Activated CD4-positive, alpha-beta T cell treated with anti-CD3 and anti-CD28 coated beads, Interleukin-2, amount 10 ng/mL, durations not matched to agents 7 days and 5 days (primary cell): ENCODE measurements at regions not wholly inside any gene's neighbourhood (a gene's known extent, or its start where the extent isn't known, plus 50 kb on each side); places are given as distances from the start of the nearest gene placed in this dataset.

Experiments used
- CTCF ChIA-PET: fragments of 350-600 bp; sonication (Branson Sonifier 250); formaldehyde crosslinking; loops from one replicate; lab custom pipeline; 2021; ENCODE audit warnings: antibody characterized with exemption; lab: Charles Lee
- POLR2A ChIA-PET: fragments of 350-600 bp; sonication (Branson Sonifier 250); formaldehyde crosslinking; loops from one replicate; lab custom pipeline; 2021; ENCODE audit warnings: antibody characterized with exemption; lab: Charles Lee
- DNase-seq: peaks from one replicate; pipeline ENCODE4 v3.0.0-alpha.2; 2020
- H3K27ac Mint-ChIP-seq: one replicate; pipeline ENCODE4 v1.8.0; 2021; ENCODE audit warnings: mild to moderate bottlenecking, moderate library complexity, mixed read lengths
- H3K27me3 Mint-ChIP-seq: one replicate; pipeline ENCODE4 v1.8.0; 2021; ENCODE audit warnings: mixed read lengths
- H3K36me3 Mint-ChIP-seq: one replicate; pipeline ENCODE4 v1.8.0; 2021; ENCODE audit warnings: low read depth, mixed read lengths
- H3K4me1 Mint-ChIP-seq: one replicate; pipeline ENCODE4 v1.8.0; 2021; ENCODE audit warnings: mixed read lengths
- H3K4me3 Mint-ChIP-seq: one replicate; pipeline ENCODE4 v1.8.0; 2021; ENCODE audit warnings: mild to moderate bottlenecking, moderate library complexity, mixed read lengths
- H3K9me3 Mint-ChIP-seq: one replicate; pipeline ENCODE4 v1.8.0; 2021; ENCODE audit warnings: mixed read lengths

DNA sequence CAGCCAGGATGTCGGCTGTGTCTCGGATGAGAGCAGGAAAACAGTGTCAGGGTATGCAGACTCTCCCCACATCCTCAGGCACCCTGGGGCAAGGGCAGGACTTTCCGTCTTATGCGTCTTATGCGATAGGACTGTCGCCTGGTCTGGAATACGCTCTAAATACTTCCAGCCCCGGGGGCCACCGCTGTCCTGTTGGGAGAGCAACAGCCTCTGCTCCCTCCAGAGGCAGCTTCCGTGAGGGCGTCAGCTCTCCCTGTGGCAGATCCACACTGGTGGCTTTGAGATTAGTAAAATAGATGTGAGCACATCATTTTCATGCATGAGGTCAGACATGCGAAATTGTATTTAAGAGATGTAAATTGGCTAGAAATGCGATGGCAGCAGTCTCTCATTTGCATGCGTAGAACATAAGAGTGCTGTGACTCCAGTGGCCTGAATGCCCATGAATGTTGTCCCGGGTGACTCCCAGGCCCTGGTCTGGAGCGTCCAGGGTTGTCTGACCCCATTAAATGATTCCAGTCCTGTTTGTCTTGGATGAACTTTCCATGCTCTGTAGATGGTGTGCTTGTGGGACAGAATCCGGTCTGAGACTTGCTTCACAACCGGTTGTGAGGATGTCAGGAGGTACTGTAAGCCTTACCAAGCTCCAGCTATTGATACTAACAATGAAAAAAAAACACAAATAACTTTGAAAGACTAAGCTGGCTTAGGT, 228.2 kb downstream of the SYK start:
- peaks cover 2% of the 10 kb centered on the region for H3K4me1 Mint-ChIP-seq
- H3K4me3 Mint-ChIP-seq, result no peak overlapping the region
- ChIA-PET POLR2A (no interaction called here), CTCF (interaction anchor here (0.7 to 1.6 kb wide), 5 partner anchors 15 to 396 kb away, joined by 3 to 7 read pairs (median 3); no protein-coding TSS in a partner anchor)
- no peak overlapping the region for H3K27ac Mint-ChIP-seq
- H3K36me3 Mint-ChIP-seq, result no peaks in the 10 kb centered on the region
- peaks cover 2% of the 10 kb centered on the region for H3K27me3 Mint-ChIP-seq
- DNase-seq, result no peak
- no peaks in the 10 kb centered on the region for H3K9me3 Mint-ChIP-seq

DNA sequence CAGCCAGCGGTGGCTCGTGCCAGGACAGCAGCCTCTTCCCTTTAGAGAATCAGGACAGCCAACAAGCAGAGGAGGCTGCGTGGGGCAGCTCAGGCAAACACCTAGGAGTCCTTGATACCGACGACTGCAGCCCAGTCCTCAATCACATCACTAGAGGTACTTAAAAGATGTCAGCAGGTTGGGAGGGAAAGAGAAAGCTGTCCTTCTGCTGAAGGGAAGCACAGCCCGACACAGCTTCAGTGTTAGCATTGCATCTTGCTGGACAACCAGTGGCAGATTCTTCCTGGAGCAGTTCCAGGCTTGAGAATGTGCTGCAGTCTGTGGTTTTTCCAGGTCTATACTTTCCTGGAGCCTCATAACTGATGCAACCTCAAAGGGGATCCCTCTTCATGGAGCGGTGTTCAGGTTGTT, 230.5 kb downstream of the SYK start:
- ChIA-PET CTCF (interaction anchor here (1.6 to 3.2 kb wide), 3 partner anchors 57 to 392 kb away, joined by 4 to 16 read pairs (median 5); partner anchors contain the start of gene NFIL3), POLR2A (no interaction called here)
- Mint-ChIP-seq H3K4me1 (peaks cover 18% of the 10 kb centered on the region), H3K27me3 (peaks cover 2% of the 10 kb centered on the region), H3K36me3 (no peaks in the 10 kb centered on the region), H3K9me3 (no peaks in the 10 kb centered on the region), H3K27ac (no peak overlapping the region), H3K4me3 (no peak overlapping the region)
- no peak for DNase-seq

DNA sequence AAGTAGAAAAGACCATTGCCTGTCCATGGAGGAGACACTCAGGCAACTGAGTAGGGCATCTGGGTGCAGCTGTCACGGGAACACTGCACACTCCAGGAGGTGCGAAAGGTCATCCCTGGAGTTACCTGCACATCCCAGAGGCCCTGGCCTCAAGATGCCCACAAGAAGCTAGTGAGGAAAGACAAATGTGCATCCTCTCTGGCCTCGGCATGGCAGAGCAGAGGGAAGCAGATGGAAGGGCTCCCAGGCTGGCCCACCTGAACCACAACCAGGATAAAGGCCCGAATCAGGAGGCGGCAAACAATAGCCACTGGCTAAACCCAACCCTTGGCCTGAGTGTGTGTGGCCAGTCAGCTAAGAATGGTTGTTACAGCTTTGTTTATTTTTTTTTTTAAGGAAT, 231.7 kb downstream of the SYK start:
- no peaks in the 10 kb centered on the region for H3K36me3 Mint-ChIP-seq
- DNase-seq, result no peak
- H3K4me1 Mint-ChIP-seq, result peaks cover 28% of the 10 kb centered on the region
- peaks cover 2% of the 10 kb centered on the region for H3K27me3 Mint-ChIP-seq
- CTCF ChIA-PET, result interaction anchor here (0.9 to 3.2 kb wide), 12 partner anchors 10 to 917 kb away, joined by 3 to 16 read pairs (median 4); partner anchors contain the start of genes NFIL3 and ROR2
- no peaks in the 10 kb centered on the region for H3K9me3 Mint-ChIP-seq
- POLR2A ChIA-PET, result no interaction called here
- no peak overlapping the region for H3K4me3 Mint-ChIP-seq
- no peak overlapping the region for H3K27ac Mint-ChIP-seq

DNA sequence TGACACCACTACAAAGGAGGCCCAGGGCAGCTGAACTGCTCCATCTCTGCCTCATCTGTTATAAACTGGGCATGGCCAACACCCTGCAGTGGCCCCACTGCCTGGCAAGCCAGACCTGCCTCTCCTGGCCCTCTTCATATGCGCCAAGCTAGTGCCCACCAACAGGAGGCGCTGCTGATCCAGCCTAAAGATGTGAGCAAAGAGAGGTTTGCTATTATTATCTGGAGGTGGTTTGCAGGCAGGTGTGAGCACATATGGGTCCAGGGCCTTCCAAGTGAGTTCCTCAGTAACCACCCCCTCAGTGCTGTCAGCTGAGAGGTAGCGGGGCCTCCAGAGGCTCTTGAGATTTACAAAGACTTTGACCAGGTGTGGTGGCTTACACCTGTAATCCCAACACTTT, 232.2 kb downstream of the SYK start:
- H3K9me3 Mint-ChIP-seq, result no peaks in the 10 kb centered on the region

DNA sequence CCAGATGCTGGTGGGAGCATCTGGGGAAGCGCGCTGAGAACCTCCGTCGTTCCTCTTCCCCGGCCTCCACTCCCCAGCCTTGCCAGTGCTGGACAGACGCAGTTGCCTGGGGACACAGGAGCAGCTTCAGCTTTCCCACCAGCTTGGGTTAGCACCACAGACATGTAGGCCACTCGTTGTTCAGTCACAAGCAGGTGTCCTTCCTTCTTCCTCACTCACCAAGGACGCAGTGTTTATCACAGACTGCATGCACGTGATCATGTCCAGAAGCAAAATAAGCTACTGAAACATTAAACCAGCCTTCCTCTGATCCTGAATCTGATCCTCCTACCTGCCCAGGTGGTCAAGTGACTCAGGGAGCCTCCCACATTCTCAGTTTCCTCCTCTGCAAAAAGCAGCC, 232.9 kb downstream of the SYK start:
- DNase-seq, result no peak
- no peak overlapping the region for H3K4me3 Mint-ChIP-seq
- no peaks in the 10 kb centered on the region for H3K9me3 Mint-ChIP-seq
- no peak overlapping the region for H3K27ac Mint-ChIP-seq
- peaks cover 39% of the 10 kb centered on the region for H3K4me1 Mint-ChIP-seq
- ChIA-PET CTCF (interaction anchor here (1.2 to 3.2 kb wide), 10 partner anchors 10 to 392 kb away, joined by 3 to 16 read pairs (median 4); partner anchors contain the start of gene NFIL3), POLR2A (interaction anchor here (0.6 kb wide), 1 partner anchor 658 kb away, joined by 7 read pairs; no protein-coding TSS in a partner anchor)
- peaks cover 2% of the 10 kb centered on the region for H3K27me3 Mint-ChIP-seq
- H3K36me3 Mint-ChIP-seq, result no peaks in the 10 kb centered on the region

More for the DNA sequence above, 232.2 kb downstream of the SYK start:
- Mint-ChIP-seq H3K36me3 (no peaks in the 10 kb centered on the region), H3K4me3 (no peak overlapping the region), H3K27ac (no peak overlapping the region), H3K27me3 (peaks cover 2% of the 10 kb centered on the region), H3K4me1 (peaks cover 34% of the 10 kb centered on the region)
- ChIA-PET POLR2A (interaction anchor here (0.6 kb wide), 1 partner anchor 658 kb away, joined by 7 read pairs; no protein-coding TSS in a partner anchor), CTCF (interaction anchor here (0.9 to 3.2 kb wide), 12 partner anchors 9 to 916 kb away, joined by 3 to 16 read pairs (median 4); partner anchors contain the start of genes NFIL3 and ROR2)
- DNase-seq, result peak; percentile 72

DNA sequence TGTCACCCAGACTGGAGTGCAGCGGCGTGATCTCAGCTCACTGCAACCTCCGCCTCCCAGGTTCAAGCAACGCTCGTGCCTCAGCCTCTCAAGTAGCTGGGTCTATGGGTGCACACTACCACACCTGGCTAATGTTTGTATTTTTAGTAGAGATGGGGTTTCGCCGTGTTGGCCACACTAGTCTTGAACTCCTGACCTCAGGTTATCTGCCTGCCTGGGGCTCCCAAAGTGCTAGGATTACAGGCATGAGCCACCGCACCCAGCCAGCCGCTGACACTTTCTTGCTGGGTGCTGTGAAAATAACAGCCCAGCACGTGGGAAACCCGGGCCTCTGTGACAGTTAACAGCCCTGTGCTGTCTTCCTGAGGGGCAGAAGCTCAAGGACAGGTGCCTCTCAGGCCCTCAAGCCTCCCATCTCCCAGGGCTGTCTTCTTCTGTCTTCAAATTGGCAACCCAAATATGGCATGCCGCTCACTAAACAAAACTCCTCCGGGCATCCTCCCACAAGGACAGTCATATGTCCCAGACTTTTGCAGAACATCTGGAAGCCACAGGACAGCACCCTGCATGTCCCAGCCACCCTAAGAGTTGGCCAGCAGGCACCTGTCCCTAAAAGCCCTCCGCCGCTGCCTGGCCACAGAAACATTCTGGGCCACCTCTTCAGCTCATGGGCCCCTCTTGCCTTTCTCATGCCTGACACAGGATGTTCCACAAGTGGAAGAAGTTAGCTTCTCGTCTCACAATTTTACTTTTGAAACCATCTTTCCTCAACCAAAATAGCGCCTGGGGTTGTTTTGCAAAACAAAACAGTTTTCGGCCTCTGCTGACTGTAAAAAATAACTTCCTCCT, 233.6 kb downstream of the SYK start:
- Mint-ChIP-seq H3K27ac (peak overlapping the region; percentile 3), H3K4me1 (peaks cover 46% of the 10 kb centered on the region), H3K4me3 (no peak overlapping the region), H3K36me3 (no peaks in the 10 kb centered on the region), H3K9me3 (no peaks in the 10 kb centered on the region), H3K27me3 (peaks cover 2% of the 10 kb centered on the region)
- POLR2A ChIA-PET, result interaction anchor here (0.5 kb wide), 1 partner anchor 294 kb away, joined by 6 read pairs; no protein-coding TSS in a partner anchor
- CTCF ChIA-PET, result interaction anchor here (1.1 to 3.2 kb wide), 7 partner anchors 10 to 389 kb away, joined by 3 to 16 read pairs (median 5); partner anchors contain the start of gene NFIL3
- no peak for DNase-seq

DNA sequence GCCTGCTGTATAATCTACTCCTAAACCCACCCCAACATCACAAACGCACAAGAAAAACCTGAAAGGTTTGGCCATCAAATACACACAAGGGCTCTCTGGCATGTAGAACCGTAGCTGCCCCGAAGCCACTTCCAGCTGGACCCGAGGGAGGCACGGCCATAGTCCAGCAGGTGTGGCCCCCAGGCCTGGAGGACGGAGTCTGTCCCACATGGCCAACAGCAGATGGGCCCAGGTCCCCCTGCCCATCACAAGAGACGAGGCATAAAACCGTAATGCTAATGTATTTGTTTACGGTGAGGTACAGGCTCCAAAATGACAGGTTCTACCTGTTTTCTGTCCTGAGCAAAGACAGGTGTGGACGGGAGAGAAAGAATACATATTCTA, 234.2 kb downstream of the SYK start:
- peaks cover 52% of the 10 kb centered on the region for H3K4me1 Mint-ChIP-seq
- no peak overlapping the region for H3K4me3 Mint-ChIP-seq
- peak overlapping the region; percentile 3 for H3K27ac Mint-ChIP-seq
- ChIA-PET POLR2A (interaction anchor here (0.5 kb wide), 1 partner anchor 294 kb away, joined by 6 read pairs; no protein-coding TSS in a partner anchor), CTCF (interaction anchor here (1.1 to 2.5 kb wide), 4 partner anchors 9 to 389 kb away, joined by 3 to 10 read pairs (median 4); no protein-coding TSS in a partner anchor)
- no peaks in the 10 kb centered on the region for H3K36me3 Mint-ChIP-seq
- no peaks in the 10 kb centered on the region for H3K9me3 Mint-ChIP-seq
- H3K27me3 Mint-ChIP-seq, result peaks cover 2% of the 10 kb centered on the region
- no peak for DNase-seq

DNA sequence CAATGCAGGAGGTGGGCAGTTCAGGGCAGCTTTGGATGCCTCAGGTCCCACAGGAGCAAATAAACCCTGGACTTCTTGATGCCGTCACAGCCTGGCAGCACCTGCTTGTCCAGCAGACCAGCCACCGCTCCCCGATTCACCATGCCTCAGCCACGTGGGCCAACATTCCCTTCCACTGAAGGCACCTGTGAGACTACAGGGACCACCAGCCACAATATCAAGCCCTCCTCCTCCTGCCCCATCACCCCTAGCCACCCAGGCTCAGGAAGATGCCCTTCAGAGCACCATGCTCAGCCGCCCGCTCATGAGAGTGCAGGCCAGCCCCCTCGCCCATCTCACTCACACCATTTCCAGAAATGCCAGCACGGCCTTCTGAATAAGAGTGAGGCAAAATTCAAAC, 234.7 kb downstream of the SYK start:
- Mint-ChIP-seq H3K27ac (peak overlapping the region; percentile 57), H3K36me3 (no peaks in the 10 kb centered on the region), H3K9me3 (no peaks in the 10 kb centered on the region), H3K4me3 (no peak overlapping the region), H3K4me1 (peaks cover 56% of the 10 kb centered on the region), H3K27me3 (no peaks in the 10 kb centered on the region)
- DNase-seq, result no peak
- ChIA-PET CTCF (interaction anchor here (0.6 to 1.7 kb wide), 11 partner anchors 9 to 390 kb away, joined by 3 to 7 read pairs (median 4); no protein-coding TSS in a partner anchor), POLR2A (no interaction called here)

DNA sequence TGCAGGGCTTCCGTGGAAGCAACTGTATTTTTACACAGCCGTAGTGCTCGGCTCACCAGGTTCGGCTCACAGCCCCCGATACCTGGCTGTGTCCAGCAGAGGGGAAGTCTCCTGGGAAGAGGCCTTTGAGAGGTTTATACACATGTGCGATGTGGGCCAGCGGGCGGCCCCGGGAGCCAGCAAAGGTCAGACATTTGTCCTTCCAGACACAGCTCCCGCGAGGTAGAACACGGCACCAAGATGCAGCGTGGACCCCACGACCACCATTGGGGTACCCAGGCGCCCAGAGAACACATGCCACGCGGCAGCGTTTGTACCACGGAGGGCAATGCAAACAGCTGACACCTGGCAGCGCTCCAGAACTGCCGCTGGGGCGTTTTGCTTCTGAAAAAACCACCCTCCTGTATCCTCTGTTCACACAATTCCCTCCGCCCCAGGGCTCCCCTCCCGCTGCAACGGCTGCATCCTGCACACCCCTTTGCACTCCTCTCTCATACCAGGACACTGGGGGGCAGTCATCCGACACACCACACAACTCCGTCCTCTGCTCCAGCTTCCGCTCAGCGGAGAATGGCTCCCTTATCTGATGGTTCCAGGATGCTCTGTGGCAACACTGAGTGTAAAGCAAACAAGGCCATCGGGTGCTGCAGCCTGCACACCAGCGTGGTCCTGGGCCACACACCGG, 235.3 kb downstream of the SYK start:
- DNase-seq, result peak; percentile 82
- H3K27me3 Mint-ChIP-seq, result no peaks in the 10 kb centered on the region
- peak overlapping the region; percentile 8 for H3K4me3 Mint-ChIP-seq
- no peaks in the 10 kb centered on the region for H3K9me3 Mint-ChIP-seq
- H3K4me1 Mint-ChIP-seq, result peaks cover 57% of the 10 kb centered on the region
- H3K36me3 Mint-ChIP-seq, result no peaks in the 10 kb centered on the region
- peak overlapping the region; percentile 57 for H3K27ac Mint-ChIP-seq
- POLR2A ChIA-PET, result interaction anchor here (0.5 to 1.1 kb wide), 3 partner anchors 114 to 387 kb away, joined by 3 to 10 read pairs (median 4); partner anchors contain the start of gene NFIL3
- CTCF ChIA-PET, result interaction anchor here (0.6 to 1.7 kb wide), 17 partner anchors 9 to 691 kb away, joined by 3 to 8 read pairs (median 4); no protein-coding TSS in a partner anchor

DNA sequence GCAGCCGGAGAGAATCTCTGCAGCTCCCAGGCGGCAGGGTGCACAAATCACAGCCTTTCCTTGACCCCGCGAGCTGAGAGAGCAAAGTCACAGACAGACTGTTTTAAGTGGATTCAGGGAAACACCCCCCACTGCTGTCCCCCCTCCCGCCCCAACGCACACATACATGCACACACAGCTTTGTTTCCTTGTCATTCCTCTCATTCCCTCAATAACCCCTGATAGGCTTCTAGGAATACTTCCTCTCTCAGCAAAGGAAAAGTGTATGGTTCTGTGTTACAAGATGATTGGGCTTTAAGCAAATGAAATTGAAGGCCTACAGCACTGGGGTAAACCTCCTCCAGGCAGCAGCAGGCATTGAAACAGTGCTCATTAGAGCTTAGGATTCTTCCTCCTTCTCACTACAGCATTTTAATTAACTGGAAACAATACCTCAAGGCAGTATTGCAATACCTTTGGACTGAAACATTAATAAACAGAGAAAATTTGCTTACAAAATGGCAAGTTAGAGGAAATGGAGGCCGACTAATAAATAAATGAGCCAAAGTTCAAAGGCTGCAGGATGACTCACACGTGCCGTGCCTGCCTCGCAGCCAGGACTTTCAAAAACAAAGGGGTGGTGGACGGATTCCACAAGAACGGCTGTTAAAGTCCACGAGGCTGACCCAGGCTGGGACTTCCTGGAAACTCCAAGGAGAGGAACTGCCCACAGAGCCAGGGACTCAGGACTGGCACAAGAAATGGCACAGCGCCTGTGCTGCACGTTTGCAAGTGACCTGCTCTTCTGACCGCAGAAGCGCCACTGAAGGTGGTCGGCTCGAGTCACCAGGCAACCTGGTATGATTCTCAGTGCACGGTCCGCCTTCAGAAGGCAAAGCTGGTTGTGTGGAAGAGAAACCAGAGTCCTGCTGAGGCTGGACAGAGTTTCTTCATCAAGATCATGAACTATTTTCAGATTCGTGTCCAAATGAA, 236.2 kb downstream of the SYK start:
- CTCF ChIA-PET, result interaction anchor here (0.6 to 1.7 kb wide), 16 partner anchors 8 to 690 kb away, joined by 3 to 8 read pairs (median 4); no protein-coding TSS in a partner anchor
- POLR2A ChIA-PET, result interaction anchor here (0.7 to 1.1 kb wide), 2 partner anchors 322 to 386 kb away, joined by 4 to 10 read pairs; partner anchors contain the start of gene NFIL3
- Mint-ChIP-seq H3K27ac (peak overlapping the region; percentile 54), H3K27me3 (no peaks in the 10 kb centered on the region), H3K9me3 (no peaks in the 10 kb centered on the region), H3K36me3 (no peaks in the 10 kb centered on the region), H3K4me1 (peaks cover 59% of the 10 kb centered on the region), H3K4me3 (peak overlapping the region; percentile 8)
- no peak for DNase-seq
